ENCODE measurements at regions not wholly inside any gene's neighbourhood (a gene's known extent, or its start where the extent isn't known, plus 50 kb on each side); places are given as distances from the start of the nearest gene placed in this dataset.

DNA sequence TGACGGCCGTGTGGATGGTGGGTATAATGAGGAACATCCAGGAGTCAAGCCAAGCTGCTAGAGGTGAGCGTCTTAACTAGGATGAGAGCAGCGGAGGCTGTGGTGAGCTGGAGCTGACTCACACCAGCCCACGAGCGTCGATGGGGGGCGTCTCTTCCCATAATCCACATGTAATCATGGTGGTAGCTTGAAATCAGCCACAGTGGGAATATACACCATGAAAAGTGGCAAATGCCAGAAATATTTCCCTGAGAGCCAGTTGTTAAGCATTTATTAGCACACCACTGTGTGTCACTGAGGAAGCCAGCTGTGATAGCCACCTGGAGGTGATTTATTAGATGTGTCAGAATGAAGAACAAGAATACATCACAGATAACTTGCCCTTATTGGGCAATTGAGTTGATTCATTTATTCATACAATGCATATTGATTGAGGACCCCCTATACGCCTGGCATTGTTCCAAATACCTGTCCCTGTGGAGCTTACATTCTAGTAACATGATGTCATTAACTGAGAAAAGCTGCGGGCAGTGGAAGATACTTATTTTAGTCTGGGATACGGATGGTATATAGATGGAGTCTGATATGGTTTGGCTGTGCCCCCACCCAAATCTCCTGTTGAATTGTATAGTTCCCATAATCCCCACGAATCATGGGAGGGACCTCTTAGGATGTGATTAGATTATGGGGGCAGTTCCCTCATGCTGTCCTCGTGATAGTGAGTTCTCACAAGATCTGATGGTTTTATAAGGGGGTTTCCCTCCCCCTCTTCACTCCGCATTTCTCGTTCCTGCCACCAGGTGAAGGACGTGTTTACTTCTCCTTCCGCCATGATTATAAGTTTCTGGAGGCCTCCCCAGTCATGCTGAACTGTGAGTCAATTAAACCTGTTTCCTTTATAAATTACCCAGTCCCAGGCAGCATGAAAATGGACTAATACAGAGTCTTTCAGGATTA, 473.4 kb downstream of the METTL15 start:
- Histone ChIP-seq H3K4me3 (ENCODE audit: low read depth, low read length) (no peak overlapping the region), H2AFZ (no peak overlapping the region), H3K9me3 (ENCODE audit: control insufficient read depth, low read length) (no peaks in the 10 kb centered on the region), H3K79me2 (no peaks in the 10 kb centered on the region), H3K27me3 (ENCODE audit: control insufficient read depth, insufficient read depth, low read length) (no peaks in the 10 kb centered on the region), H3K36me3 (ENCODE audit: control insufficient read depth, insufficient read depth, low read length) (no peaks in the 10 kb centered on the region), H3K4me1 (no peaks in the 10 kb centered on the region), H3K9ac (no peak overlapping the region), H3K27ac (no peak overlapping the region), H3K4me2 (ENCODE audit: low read length) (no peak overlapping the region)
- TF ChIP-seq, protein P1, sequence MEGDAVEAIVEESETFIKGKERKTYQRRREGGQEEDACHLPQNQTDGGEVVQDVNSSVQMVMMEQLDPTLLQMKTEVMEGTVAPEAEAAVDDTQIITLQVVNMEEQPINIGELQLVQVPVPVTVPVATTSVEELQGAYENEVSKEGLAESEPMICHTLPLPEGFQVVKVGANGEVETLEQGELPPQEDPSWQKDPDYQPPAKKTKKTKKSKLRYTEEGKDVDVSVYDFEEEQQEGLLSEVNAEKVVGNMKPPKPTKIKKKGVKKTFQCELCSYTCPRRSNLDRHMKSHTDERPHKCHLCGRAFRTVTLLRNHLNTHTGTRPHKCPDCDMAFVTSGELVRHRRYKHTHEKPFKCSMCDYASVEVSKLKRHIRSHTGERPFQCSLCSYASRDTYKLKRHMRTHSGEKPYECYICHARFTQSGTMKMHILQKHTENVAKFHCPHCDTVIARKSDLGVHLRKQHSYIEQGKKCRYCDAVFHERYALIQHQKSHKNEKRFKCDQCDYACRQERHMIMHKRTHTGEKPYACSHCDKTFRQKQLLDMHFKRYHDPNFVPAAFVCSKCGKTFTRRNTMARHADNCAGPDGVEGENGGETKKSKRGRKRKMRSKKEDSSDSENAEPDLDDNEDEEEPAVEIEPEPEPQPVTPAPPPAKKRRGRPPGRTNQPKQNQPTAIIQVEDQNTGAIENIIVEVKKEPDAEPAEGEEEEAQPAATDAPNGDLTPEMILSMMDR (IDR thresholded peaks at IDR 0.05), result no peak

DNA sequence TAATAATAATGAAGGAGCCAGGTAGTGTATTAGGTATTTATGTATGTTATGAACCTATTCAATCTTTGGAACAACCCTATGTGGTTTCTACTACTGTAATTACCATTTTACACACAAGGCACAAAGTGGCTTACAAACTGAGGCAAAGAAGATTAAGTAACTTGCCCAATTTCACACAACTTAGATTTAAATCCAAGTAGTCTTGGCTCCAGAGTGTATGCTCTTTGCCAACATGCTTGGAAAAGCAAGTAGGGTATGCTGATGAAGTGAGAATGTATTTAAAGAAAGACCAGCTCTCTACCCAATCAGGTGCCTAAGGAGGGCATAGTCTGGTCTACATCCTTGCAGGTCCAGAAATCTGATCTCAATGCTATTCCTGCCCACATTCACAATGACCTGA, 463.2 kb downstream of the METTL15 start:
- H2AFZ ChIP-seq, result no peak overlapping the region
- H3K36me3 ChIP-seq (ENCODE audit: control insufficient read depth, insufficient read depth, low read length), result no peaks in the 10 kb centered on the region

DNA sequence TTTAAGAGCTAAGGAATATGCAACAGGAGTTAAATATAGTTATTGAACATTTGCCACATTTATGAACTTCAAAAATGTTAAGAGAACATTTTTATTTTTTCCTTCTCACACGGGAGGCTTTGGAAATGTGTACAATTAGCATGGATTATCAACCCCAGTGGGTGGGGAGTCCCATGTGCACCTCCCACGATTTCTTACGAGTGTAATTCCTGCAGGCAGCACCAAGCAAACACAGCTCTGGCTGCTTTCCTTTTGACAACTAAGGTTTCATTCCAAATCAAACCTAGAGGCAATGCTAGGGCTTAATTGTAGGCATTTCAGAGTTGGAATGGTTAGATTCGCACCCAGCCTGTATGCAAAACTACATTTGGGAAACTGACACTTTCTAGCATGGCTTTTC, 460.9 kb downstream of the METTL15 start:
- Histone ChIP-seq H3K4me2 (ENCODE audit: low read length) (no peak overlapping the region), H3K4me3 (ENCODE audit: low read depth, low read length) (no peak overlapping the region), H3K36me3 (ENCODE audit: control insufficient read depth, insufficient read depth, low read length) (no peaks in the 10 kb centered on the region), H2AFZ (no peak overlapping the region), H3K27ac (no peak overlapping the region), H3K27me3 (ENCODE audit: control insufficient read depth, insufficient read depth, low read length) (no peaks in the 10 kb centered on the region), H3K79me2 (no peaks in the 10 kb centered on the region), H3K9me3 (ENCODE audit: control insufficient read depth, low read length) (no peaks in the 10 kb centered on the region), H3K9ac (no peak overlapping the region), H3K4me1 (no peaks in the 10 kb centered on the region)
- TF ChIP-seq, protein P1 (IDR thresholded peaks at IDR 0.05), result no peak

More for the DNA sequence above, 463.2 kb downstream of the METTL15 start:
- Histone ChIP-seq H3K9ac (no peak overlapping the region), H3K79me2 (no peaks in the 10 kb centered on the region), H3K4me1 (no peaks in the 10 kb centered on the region), H3K4me2 (ENCODE audit: low read length) (no peak overlapping the region), H3K4me3 (ENCODE audit: low read depth, low read length) (no peak overlapping the region), H3K9me3 (ENCODE audit: control insufficient read depth, low read length) (no peaks in the 10 kb centered on the region), H3K27ac (no peak overlapping the region), H3K27me3 (ENCODE audit: control insufficient read depth, insufficient read depth, low read length) (no peaks in the 10 kb centered on the region)
- TF ChIP-seq, protein P1 (IDR thresholded peaks at IDR 0.05), result no peak

DNA sequence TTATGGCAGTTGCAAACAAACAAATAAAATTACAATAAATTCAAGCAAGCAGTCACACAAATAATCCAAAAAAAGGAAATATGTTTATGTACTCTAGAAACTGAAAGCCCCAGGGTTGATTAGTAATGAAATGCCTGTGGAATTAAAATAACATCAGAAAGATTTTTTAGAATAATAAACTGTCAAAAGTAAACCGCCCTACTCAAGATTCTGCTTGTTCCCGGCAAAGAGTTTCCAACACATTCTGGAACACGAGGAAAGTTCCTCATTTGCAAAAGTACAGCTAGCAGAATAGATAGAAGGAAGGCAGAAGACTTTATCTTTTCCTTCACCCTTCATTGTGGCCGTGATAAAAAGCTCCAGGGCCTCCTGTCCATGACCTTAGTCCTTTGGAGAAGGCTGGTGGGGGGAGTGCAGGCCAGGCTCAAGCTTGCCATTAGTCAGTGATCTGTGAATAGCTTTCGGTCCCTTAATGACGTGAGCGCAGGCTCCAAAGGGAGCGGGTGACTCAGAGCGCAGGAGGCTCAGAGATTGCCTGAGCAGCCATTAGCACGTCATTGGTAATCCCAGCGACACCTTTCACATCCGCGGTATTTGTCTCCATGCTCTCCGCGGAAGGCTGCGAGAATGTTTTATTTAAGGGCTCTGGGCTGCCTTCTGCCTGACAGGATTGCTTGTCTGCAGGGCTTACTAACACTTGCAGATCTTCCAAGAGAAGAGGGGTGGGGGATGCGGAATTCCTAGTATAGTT, 458.3 kb downstream of the METTL15 start:
- no peaks in the 10 kb centered on the region for H3K36me3 ChIP-seq (ENCODE audit: control insufficient read depth, insufficient read depth, low read length)
- no peaks in the 10 kb centered on the region for H3K9me3 ChIP-seq (ENCODE audit: control insufficient read depth, low read length)
- no peaks in the 10 kb centered on the region for H3K4me1 ChIP-seq
- H2AFZ ChIP-seq, result no peak overlapping the region
- H3K27ac ChIP-seq, result no peak overlapping the region
- no peaks in the 10 kb centered on the region for H3K79me2 ChIP-seq
- no peak overlapping the region for H3K9ac ChIP-seq
- H3K4me2 ChIP-seq (ENCODE audit: low read length), result no peak overlapping the region
- no peaks in the 10 kb centered on the region for H3K27me3 ChIP-seq (ENCODE audit: control insufficient read depth, insufficient read depth, low read length)
- TF ChIP-seq, protein P1 (IDR thresholded peaks at IDR 0.05), result no peak
- no peak overlapping the region for H3K4me3 ChIP-seq (ENCODE audit: low read depth, low read length)

All from parathyroid adenoma (tissue), 2 donors.